ENCODE measurements at regions not wholly inside any gene's neighbourhood (a gene's known extent, or its start where the extent isn't known, plus 50 kb on each side); places are given as distances from the start of the nearest gene placed in this dataset.

GRCh38 chr3:110625201-110625747 is 446.3 kb upstream of the NECTIN3 start:
- TF ChIP-seq CTCF (conservative IDR thresholded peaks at IDR 0.05 in 1 of 2, IDR thresholded peaks at IDR 0.05 in 1 of 2; ENCODE audit: extremely low read depth in 1 of 2, insufficient read depth in 1 of 2, low read depth in 1 of 2, low read length in 2 of 2) (no peak), EZH2 (IDR thresholded peaks at IDR 0.05; ENCODE audit: borderline replicate concordance, low read length) (no peak)

Data from mammary epithelial cell (primary cell).